Osteoblast (primary cell): ENCODE measurements at regions not wholly inside any gene's neighbourhood (a gene's known extent, or its start where the extent isn't known, plus 50 kb on each side); places are given as distances from the start of the nearest gene placed in this dataset.

Experiments used
- DNase-seq: peaks from one replicate; pipeline ENCODE4 v3.0.0; 2011; ENCODE audit warnings: low spot score, mixed read lengths; ENCODE audit not compliant: insufficient read length; ENCODE audit errors: missing footprints
- H2AFZ ChIP-seq: 2 replicates; pipeline ENCODE4 v1.6.0; 2011; ENCODE audit warnings: mild to moderate bottlenecking, low read length
- H3K27ac ChIP-seq: 2 replicates; pipeline ENCODE4 v1.5.1; 2011; ENCODE audit warnings: mild to moderate bottlenecking, low read depth, low read length, moderate library complexity
- H3K27me3 ChIP-seq: 2 replicates; pipeline ENCODE4 v1.6.0; 2012; ENCODE audit warnings: mild to moderate bottlenecking, control low read depth, inconsistent platforms, low read length, moderate library complexity; ENCODE audit not compliant: insufficient read depth
- H3K36me3 ChIP-seq: 2 replicates; pipeline ENCODE4 v1.5.1; 2011; ENCODE audit warnings: mild to moderate bottlenecking, low read length, control low read depth, moderate library complexity; ENCODE audit not compliant: insufficient read depth
- H3K4me1 ChIP-seq: 2 replicates; pipeline ENCODE4 v1.5.1; 2011; ENCODE audit warnings: mild to moderate bottlenecking, low read length, control low read depth, moderate library complexity; ENCODE audit not compliant: insufficient read depth
- H3K4me2 ChIP-seq: 2 replicates; pipeline ENCODE4 v1.6.0; 2011; ENCODE audit warnings: mild to moderate bottlenecking, low read length; ENCODE audit not compliant: insufficient read depth
- H3K4me3 ChIP-seq: fragments of 200-600 bp; sonication (generic); 3 replicates; pipeline ENCODE4 v1.5.1; 2012; ENCODE audit warnings: mild to moderate bottlenecking, low read length, inconsistent platforms; ENCODE audit not compliant: insufficient read depth
- H3K79me2 ChIP-seq: 2 replicates; pipeline ENCODE4 v1.6.0; 2012; ENCODE audit warnings: mild to moderate bottlenecking, low read length, control low read depth, inconsistent platforms; ENCODE audit not compliant: insufficient read depth
- H3K9me3 ChIP-seq: 2 replicates; pipeline ENCODE4 v1.5.1; 2011; ENCODE audit warnings: low read depth, low read length, control low read depth
- H4K20me1 ChIP-seq: 2 replicates; pipeline ENCODE4 v1.6.0; 2012; ENCODE audit warnings: mild to moderate bottlenecking, low read length, control low read depth; ENCODE audit not compliant: insufficient read depth
- CTCF ChIP-seq: IDR thresholded peaks from 2 replicates; pipeline ENCODE4 v1.5.1; 2011; ENCODE audit warnings: mild to moderate bottlenecking, low read depth, low read length, moderate library complexity; ENCODE audit errors: extremely low read depth

DNA sequence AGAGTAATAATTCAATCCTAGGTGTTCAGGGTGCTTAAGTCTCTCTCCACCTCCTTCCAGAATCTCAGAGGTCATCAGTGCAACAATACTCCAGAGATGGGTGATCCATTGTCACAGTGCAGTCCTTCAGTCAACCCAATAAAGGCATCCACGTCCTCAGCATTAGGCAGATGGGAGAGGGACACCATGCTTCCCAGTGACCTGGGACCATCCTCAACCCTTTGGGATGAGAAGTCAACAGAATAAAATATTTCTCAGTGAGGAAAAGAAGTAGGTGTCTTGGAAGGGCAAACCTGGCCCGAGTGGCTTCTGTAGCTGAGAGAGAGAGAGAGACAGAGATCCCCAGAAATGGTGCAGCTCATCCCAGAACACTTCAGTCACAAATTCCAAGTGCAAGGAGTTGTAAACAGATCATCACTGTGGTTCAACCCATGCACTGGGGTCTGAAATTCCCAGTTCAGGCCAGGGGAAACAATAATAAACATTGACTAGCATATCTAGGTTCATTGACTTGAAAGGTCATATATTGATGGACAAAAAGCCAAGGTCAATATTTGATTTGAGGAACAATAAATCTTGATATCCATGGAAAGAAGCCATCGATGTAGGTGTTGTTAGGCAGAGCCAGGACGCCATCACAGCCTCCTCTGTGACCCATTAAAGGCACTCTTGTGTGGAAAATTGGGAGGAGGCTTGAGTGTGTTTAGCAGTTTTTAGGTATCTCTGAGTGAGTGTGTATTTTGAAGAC is 256.0 kb upstream of the ZMIZ1 start:
- H3K27me3 ChIP-seq, result peaks cover 69% of the 10 kb centered on the region
- no peaks in the 10 kb centered on the region for H3K4me1 ChIP-seq
- TF ChIP-seq CTCF, result no peak
- no peaks in the 10 kb centered on the region for H3K36me3 ChIP-seq
- no peak for DNase-seq
- H2AFZ ChIP-seq, result no peak overlapping the region
- H3K27ac ChIP-seq, result no peak overlapping the region
- peaks cover 3% of the 10 kb centered on the region for H3K9me3 ChIP-seq
- no peaks in the 10 kb centered on the region for H3K79me2 ChIP-seq
- H3K4me3 ChIP-seq, result no peak overlapping the region
- no peak overlapping the region for H3K4me2 ChIP-seq
- H4K20me1 ChIP-seq, result no peaks in the 10 kb centered on the region

GRCh38 chr10:78813526-78813925 is 255.2 kb upstream of the ZMIZ1 start:
- Histone ChIP-seq H3K79me2 (no peaks in the 10 kb centered on the region), H3K9me3 (peaks cover 3% of the 10 kb centered on the region), H2AFZ (no peak overlapping the region), H3K4me1 (no peaks in the 10 kb centered on the region), H3K27ac (no peak overlapping the region), H3K27me3 (peaks cover 63% of the 10 kb centered on the region), H3K4me2 (no peak overlapping the region), H3K36me3 (no peaks in the 10 kb centered on the region), H4K20me1 (no peaks in the 10 kb centered on the region), H3K4me3 (no peak overlapping the region)
- DNase-seq, result no peak
- no peak for TF ChIP-seq CTCF

DNA sequence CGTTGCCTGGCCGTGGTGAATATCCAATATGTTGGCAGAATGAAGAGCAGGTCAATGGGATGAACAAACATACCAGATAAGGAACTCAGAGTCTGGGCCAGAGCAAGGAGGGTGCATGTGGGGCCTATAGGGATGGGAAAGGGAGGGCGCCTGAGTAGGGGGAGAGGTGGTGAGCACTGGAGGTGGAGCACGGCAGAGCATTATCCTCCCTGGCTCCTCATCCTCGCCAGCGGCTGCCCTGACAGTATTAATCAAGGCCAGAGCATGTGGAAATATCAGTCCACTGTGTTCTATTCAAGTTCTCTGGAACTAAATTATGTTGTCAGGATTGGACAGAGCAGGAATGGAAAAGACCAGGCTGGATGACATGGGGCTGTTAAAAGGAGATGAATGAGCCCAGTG is 254.8 kb upstream of the ZMIZ1 start:
- Histone ChIP-seq H2AFZ (no peak overlapping the region), H4K20me1 (no peaks in the 10 kb centered on the region), H3K79me2 (no peaks in the 10 kb centered on the region), H3K9me3 (peaks cover 3% of the 10 kb centered on the region), H3K4me1 (no peaks in the 10 kb centered on the region), H3K4me3 (no peak overlapping the region), H3K4me2 (no peak overlapping the region), H3K36me3 (no peaks in the 10 kb centered on the region), H3K27ac (no peak overlapping the region), H3K27me3 (peaks cover 62% of the 10 kb centered on the region)
- DNase-seq, result no peak
- no peak for TF ChIP-seq CTCF

DNA sequence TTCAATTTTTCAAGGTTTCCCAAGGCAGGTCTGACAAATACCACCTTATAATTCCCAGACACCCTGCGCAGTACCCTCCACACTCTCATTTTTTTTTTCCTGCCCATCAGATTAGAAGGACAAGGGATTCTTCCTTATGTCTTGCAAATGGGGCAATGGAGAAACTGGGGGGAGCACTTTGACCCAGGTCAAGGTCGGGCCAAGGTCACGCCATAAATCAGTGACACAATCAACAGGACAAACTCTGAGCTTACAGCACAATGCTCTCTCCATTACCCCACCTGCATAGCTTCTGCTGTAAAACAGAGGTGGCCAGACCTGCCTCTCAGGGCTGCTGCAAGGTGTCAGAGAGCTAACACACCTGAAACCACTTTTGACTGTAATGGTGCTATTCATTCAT is 254.4 kb upstream of the ZMIZ1 start:
- no peaks in the 10 kb centered on the region for H3K4me1 ChIP-seq
- H4K20me1 ChIP-seq, result no peaks in the 10 kb centered on the region
- peaks cover 3% of the 10 kb centered on the region for H3K9me3 ChIP-seq
- H3K36me3 ChIP-seq, result no peaks in the 10 kb centered on the region
- H3K27me3 ChIP-seq, result peaks cover 59% of the 10 kb centered on the region
- no peak overlapping the region for H3K4me3 ChIP-seq
- no peak overlapping the region for H3K27ac ChIP-seq
- DNase-seq, result no peak
- no peak overlapping the region for H3K4me2 ChIP-seq
- H3K79me2 ChIP-seq, result no peaks in the 10 kb centered on the region
- TF ChIP-seq CTCF, result no peak
- no peak overlapping the region for H2AFZ ChIP-seq
